Central memory CD8-positive, alpha-beta T cell (primary cell): ENCODE measurements at regions not wholly inside any gene's neighbourhood (a gene's known extent, or its start where the extent isn't known, plus 50 kb on each side); places are given as distances from the start of the nearest gene placed in this dataset.

ENCODE experiments used
- ATAC-seq: fragments of 150-1000 bp; cut with Tn5 transposase; replicated peaks from 2 replicates; pipeline ENCODE4 v1.10.0; 2022; ENCODE audit warnings: mild to moderate bottlenecking, moderate FRiP score, moderate number of reproducible peaks; ENCODE audit not compliant: poor library complexity, severe bottlenecking; ENCODE audit errors: extremely low read depth
- DNase-seq, 2 donors: peaks; one replicate each; pipeline ENCODE4 v3.0.0; 2021; ENCODE audit warnings: low spot score in 2 of 2
- H3K27ac Mint-ChIP-seq: one replicate; pipeline ENCODE4 v1.8.0; 2022; ENCODE audit warnings: low read depth, mild to moderate bottlenecking, moderate library complexity, mixed read lengths
- H3K27me3 Mint-ChIP-seq: one replicate; pipeline ENCODE4 v1.8.0; 2022; ENCODE audit warnings: mixed read lengths
- H3K36me3 Mint-ChIP-seq: one replicate; pipeline ENCODE4 v1.8.0; 2022; ENCODE audit warnings: mild to moderate bottlenecking, moderate library complexity, mixed read lengths; ENCODE audit not compliant: insufficient read depth
- H3K4me1 Mint-ChIP-seq: one replicate; pipeline ENCODE4 v1.8.0; 2022; ENCODE audit warnings: mixed read lengths
- H3K4me3 Mint-ChIP-seq: one replicate; pipeline ENCODE4 v1.8.0; 2022; ENCODE audit warnings: mild to moderate bottlenecking, moderate library complexity, mixed read lengths
- H3K9me3 Mint-ChIP-seq: one replicate; pipeline ENCODE4 v1.8.0; 2022; ENCODE audit warnings: mixed read lengths

GRCh38 chr12:98355933-98356332, 159.5 kb upstream of the TMPO start:
- no peaks in the 10 kb centered on the region for H3K9me3 Mint-ChIP-seq
- ATAC-seq (no peak), DNase-seq (no peak)
- no peaks in the 10 kb centered on the region for H3K36me3 Mint-ChIP-seq
- H3K4me1 Mint-ChIP-seq: no peaks in the 10 kb centered on the region
- H3K27ac Mint-ChIP-seq: no peak overlapping the region
- peaks cover 16% of the 10 kb centered on the region for H3K27me3 Mint-ChIP-seq
- H3K4me3 Mint-ChIP-seq: no peak overlapping the region

DNA sequence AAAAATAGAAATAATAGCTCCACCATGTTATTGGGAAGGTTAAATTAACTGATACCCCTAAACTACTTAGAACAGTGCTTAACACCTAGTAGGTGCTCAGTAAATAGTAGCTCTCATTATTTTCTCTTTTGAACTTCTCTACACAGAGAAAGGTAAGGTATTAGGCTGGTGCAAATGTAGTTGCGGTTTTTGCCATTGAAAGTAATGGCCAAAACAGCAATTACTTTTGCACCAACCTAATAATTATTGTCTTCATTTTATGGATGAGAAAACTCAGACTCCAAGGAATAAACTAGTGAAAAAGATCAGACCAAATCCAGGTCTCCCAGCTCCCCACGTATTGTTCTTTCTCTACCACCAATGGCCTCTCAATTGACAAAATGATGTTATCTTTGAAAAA, 157.2 kb upstream of the TMPO start:
- no peak overlapping the region for H3K4me3 Mint-ChIP-seq
- H3K27ac Mint-ChIP-seq: no peak overlapping the region
- H3K9me3 Mint-ChIP-seq: no peaks in the 10 kb centered on the region
- ATAC-seq: no peak
- DNase-seq: no peak
- H3K4me1 Mint-ChIP-seq: no peaks in the 10 kb centered on the region
- H3K36me3 Mint-ChIP-seq: no peaks in the 10 kb centered on the region
- peaks cover 3% of the 10 kb centered on the region for H3K27me3 Mint-ChIP-seq

DNA sequence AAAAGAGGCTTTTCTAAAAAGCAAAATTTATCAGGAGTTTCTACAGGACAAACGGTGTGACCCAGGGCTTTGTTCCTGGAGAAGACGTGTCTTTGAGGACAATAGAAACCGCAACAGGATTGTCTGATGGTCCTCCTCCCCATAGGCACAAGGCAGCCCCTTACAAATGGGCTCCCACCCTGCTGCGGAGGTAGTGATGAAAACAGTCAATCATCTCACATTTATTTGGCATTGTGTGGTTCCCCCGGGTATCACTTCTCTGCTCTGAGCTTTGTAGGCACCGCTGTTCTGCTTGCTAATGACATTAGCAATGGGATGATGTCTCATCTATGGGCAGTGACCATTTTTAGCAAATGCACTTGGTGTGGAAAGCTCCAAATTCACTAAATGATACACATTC, 155.5 kb upstream of the TMPO start:
- Mint-ChIP-seq H3K27me3 (peaks cover 12% of the 10 kb centered on the region), H3K4me3 (no peak overlapping the region), H3K4me1 (no peaks in the 10 kb centered on the region), H3K9me3 (no peaks in the 10 kb centered on the region), H3K36me3 (no peaks in the 10 kb centered on the region), H3K27ac (no peak overlapping the region)
- ATAC-seq (no peak), DNase-seq (no peak)

- no peak for DNase-seq
- Mint-ChIP-seq H3K4me1 (no peaks in the 10 kb centered on the region), H3K4me3 (no peak overlapping the region), H3K27ac (no peak overlapping the region), H3K36me3 (no peaks in the 10 kb centered on the region), H3K9me3 (no peaks in the 10 kb centered on the region), H3K27me3 (peaks cover 12% of the 10 kb centered on the region)
- no peak for ATAC-seq
Observed at GRCh38 chr12:98360401-98360800, 155.0 kb upstream of the TMPO start.

- peaks cover 12% of the 10 kb centered on the region for H3K4me1 Mint-ChIP-seq
- H3K27me3 Mint-ChIP-seq: peaks cover 58% of the 10 kb centered on the region
- no peak overlapping the region for H3K27ac Mint-ChIP-seq
- no peak for DNase-seq
- H3K36me3 Mint-ChIP-seq: no peaks in the 10 kb centered on the region
- no peaks in the 10 kb centered on the region for H3K9me3 Mint-ChIP-seq
- no peak overlapping the region for H3K4me3 Mint-ChIP-seq
- ATAC-seq: no peak
Observed at GRCh38 chr12:98369581-98369980, 145.8 kb upstream of the TMPO start.

DNA sequence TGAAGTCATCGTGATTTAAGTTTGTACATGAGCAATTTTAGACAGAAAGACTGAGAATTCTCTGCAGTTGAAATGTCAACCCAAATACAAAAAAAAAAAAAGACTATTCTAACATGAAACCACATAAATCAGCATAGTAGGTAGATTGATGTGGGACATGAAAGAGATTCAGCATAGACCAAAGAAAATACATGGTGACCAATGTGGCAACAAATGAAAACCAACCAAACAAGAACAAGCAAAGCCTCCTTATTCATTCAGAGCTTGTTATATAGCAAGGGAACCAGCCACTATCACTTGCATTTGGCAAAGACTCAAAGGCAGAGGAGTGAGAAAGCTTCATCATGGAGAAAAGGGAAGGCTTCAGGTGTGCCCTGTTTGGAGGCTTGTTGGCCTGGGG, 144.4 kb upstream of the TMPO start:
- Mint-ChIP-seq H3K4me3 (no peak overlapping the region), H3K36me3 (no peaks in the 10 kb centered on the region), H3K4me1 (peaks cover 12% of the 10 kb centered on the region), H3K9me3 (no peaks in the 10 kb centered on the region), H3K27ac (no peak overlapping the region), H3K27me3 (peaks cover 62% of the 10 kb centered on the region)
- ATAC-seq (no peak), DNase-seq (no peak)

- no peaks in the 10 kb centered on the region for H3K36me3 Mint-ChIP-seq
- ATAC-seq (no peak), DNase-seq (no peak)
- no peak overlapping the region for H3K4me3 Mint-ChIP-seq
- H3K27ac Mint-ChIP-seq: no peak overlapping the region
- H3K27me3 Mint-ChIP-seq: peaks cover 57% of the 10 kb centered on the region
- H3K4me1 Mint-ChIP-seq: peaks cover 12% of the 10 kb centered on the region
- H3K9me3 Mint-ChIP-seq: no peaks in the 10 kb centered on the region
Observed at GRCh38 chr12:98371419-98371818, 144.0 kb upstream of the TMPO start.

DNA sequence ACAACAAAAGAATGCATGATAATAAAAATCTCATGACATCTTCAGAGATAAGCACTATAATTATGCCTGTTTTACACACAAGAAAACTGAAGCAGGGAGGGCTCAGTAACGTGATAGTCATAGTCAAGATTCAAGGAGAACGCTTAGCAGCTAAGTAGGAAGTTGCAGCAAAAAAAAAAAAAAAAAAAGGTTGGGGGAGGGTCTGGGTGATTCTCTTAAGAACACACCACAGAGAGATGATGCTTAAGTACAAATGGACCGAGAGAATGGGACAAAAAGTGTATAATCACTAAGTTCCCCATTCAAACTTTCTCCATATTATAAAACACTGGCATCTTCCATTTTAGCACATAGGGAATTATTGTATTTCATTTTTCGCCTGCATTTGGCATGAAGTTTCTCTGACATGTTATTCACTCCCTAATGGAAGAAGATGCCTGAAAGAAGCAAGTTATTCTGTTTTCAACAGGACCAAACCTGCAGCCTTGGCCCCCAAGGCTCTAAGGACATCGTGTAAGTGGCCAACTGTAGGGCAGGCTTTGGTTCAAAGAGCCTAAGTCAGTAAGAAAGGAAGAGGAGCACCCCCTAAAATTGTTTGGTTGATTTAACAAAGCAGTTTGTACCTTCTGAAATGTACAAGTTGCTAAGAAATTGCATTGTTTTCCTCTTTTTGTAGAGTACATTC, 142.9 kb upstream of the TMPO start:
- Mint-ChIP-seq H3K27ac (no peak overlapping the region), H3K36me3 (no peaks in the 10 kb centered on the region), H3K27me3 (peaks cover 62% of the 10 kb centered on the region), H3K9me3 (no peaks in the 10 kb centered on the region), H3K4me3 (no peak overlapping the region), H3K4me1 (peaks cover 12% of the 10 kb centered on the region)
- no peak for ATAC-seq
- DNase-seq: no peak

GRCh38 chr12:98373025-98373554, 142.3 kb upstream of the TMPO start:
- Mint-ChIP-seq H3K27me3 (peaks cover 62% of the 10 kb centered on the region), H3K36me3 (no peaks in the 10 kb centered on the region), H3K4me3 (no peak overlapping the region), H3K9me3 (no peaks in the 10 kb centered on the region), H3K27ac (no peak overlapping the region), H3K4me1 (peaks cover 12% of the 10 kb centered on the region)
- DNase-seq: no peak
- ATAC-seq: no peak

DNA sequence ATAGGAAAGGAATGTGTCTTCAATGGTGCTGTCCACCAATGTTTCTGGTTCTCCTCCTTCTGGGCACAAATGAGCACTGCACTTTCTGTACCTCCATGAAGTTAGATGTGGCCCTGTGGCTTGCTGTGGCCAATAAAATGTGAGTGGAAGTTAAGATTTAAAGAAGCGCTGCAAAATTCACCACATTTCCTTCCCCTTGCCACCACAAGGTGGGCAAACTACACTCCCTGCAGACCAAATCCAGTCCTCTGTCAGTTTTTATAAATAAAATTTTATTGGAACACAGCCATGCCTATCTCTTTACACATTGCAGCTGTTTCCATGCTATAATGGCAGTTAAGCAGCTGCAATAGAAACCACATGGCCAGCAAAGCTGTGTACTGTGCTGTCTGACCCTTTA, 141.4 kb upstream of the TMPO start:
- Mint-ChIP-seq H3K36me3 (no peaks in the 10 kb centered on the region), H3K27me3 (peaks cover 71% of the 10 kb centered on the region), H3K4me1 (peaks cover 12% of the 10 kb centered on the region), H3K27ac (no peak overlapping the region), H3K4me3 (no peak overlapping the region), H3K9me3 (no peaks in the 10 kb centered on the region)
- no peak for ATAC-seq
- no peak for DNase-seq

GRCh38 chr12:98379106-98379505, 136.3 kb upstream of the TMPO start:
- Mint-ChIP-seq H3K36me3 (no peaks in the 10 kb centered on the region), H3K4me3 (no peak overlapping the region), H3K27ac (no peak overlapping the region), H3K27me3 (peaks cover 49% of the 10 kb centered on the region), H3K4me1 (no peaks in the 10 kb centered on the region), H3K9me3 (no peaks in the 10 kb centered on the region)
- DNase-seq: no peak
- ATAC-seq: no peak

DNA sequence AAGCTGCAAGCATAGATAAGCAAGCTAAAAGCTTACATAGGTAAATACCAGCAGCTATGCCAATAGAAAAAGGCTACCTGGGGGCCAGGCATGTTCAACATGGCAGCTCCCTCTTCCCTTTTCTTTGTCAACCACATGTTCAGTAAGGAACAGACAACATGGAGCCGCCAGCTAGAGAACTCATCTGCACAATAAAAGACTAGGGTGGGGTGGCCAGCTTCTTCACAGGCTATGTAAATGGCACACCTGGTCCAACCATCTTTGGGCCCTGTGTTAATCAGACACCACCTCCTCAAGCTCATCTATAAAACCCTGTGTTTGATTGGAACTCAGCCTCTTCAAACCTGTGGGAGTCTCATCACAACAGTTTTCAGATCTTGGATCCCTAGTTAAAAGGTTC, 129.7 kb upstream of the TMPO start:
- no peak overlapping the region for H3K27ac Mint-ChIP-seq
- no peak for ATAC-seq
- H3K4me3 Mint-ChIP-seq: no peak overlapping the region
- peaks cover 28% of the 10 kb centered on the region for H3K27me3 Mint-ChIP-seq
- no peaks in the 10 kb centered on the region for H3K36me3 Mint-ChIP-seq
- H3K9me3 Mint-ChIP-seq: no peaks in the 10 kb centered on the region
- no peaks in the 10 kb centered on the region for H3K4me1 Mint-ChIP-seq
- no peak for DNase-seq

GRCh38 chr12:98387444-98387843, 127.9 kb upstream of the TMPO start:
- H3K36me3 Mint-ChIP-seq: no peaks in the 10 kb centered on the region
- ATAC-seq: no peak
- no peak overlapping the region for H3K4me3 Mint-ChIP-seq
- no peak overlapping the region for H3K27ac Mint-ChIP-seq
- no peak for DNase-seq
- no peaks in the 10 kb centered on the region for H3K4me1 Mint-ChIP-seq
- no peaks in the 10 kb centered on the region for H3K9me3 Mint-ChIP-seq
- H3K27me3 Mint-ChIP-seq: peaks cover 20% of the 10 kb centered on the region
